ENCODE measurements at regions not wholly inside any gene's neighbourhood (a gene's known extent, or its start where the extent isn't known, plus 50 kb on each side); places are given as distances from the start of the nearest gene placed in this dataset.

- Histone ChIP-seq H3K27ac (no peak overlapping the region), H3K27me3 (no peaks in the 10 kb centered on the region), H3K36me3 (no peaks in the 10 kb centered on the region), H3K4me3 (no peak overlapping the region), H3K4me1 (peaks cover 0 to 24% (median 10%) of the 10 kb centered on the region in 3 donors), H3K9me3 (no peaks in the 10 kb centered on the region)
- no peak for TF ChIP-seq POLR2AphosphoS5 (IDR thresholded peaks at IDR 0.05)
- no peak for ATAC-seq
- WGBS, 2 donors (ENCODE audit: low coverage in 1 of 2) = 100% methylated on average over 1 to 3 of the region's 5 CpGs
These were observed 68.8 kb upstream of the ACOT11 start for GRCh38 chr1:54479251-54479650.

GRCh38 chr1:54477153-54477561, 70.9 kb upstream of the ACOT11 start:
- H3K36me3 ChIP-seq = no peaks in the 10 kb centered on the region
- H3K9me3 ChIP-seq = no peaks in the 10 kb centered on the region
- TF ChIP-seq POLR2A (IDR thresholded peaks at IDR 0.05) (no peak), CTCF (IDR thresholded peaks at IDR 0.05) (no peak), POLR2AphosphoS5 (IDR thresholded peaks at IDR 0.05) (no peak), EP300 (IDR thresholded peaks at IDR 0.05) (no peak)
- H3K27me3 ChIP-seq = no peaks in the 10 kb centered on the region
- H3K4me3 ChIP-seq = no peak overlapping the region
- H3K4me1 ChIP-seq = peaks cover 0 to 26% (median 10%) of the 10 kb centered on the region in 3 donors
- H3K27ac ChIP-seq = no peak overlapping the region
- WGBS, 2 donors (ENCODE audit: low coverage in 1 of 2) = 57 to 73% methylated on average over 1 to 6 of the region's 6 CpGs
- ATAC-seq = no peak

- TF ChIP-seq POLR2AphosphoS5 (IDR thresholded peaks at IDR 0.05) (no peak), CTCF (IDR thresholded peaks at IDR 0.05) (no peak), POLR2A (IDR thresholded peaks at IDR 0.05) (no peak), EP300 (IDR thresholded peaks at IDR 0.05) (no peak)
- no peak overlapping the region for H3K4me3 ChIP-seq
- no peak overlapping the region for H3K27ac ChIP-seq
- H3K4me1 ChIP-seq = peaks cover 0 to 26% (median 10%) of the 10 kb centered on the region in 3 donors
- ATAC-seq = no peak
- H3K9me3 ChIP-seq = no peaks in the 10 kb centered on the region
- H3K36me3 ChIP-seq = no peaks in the 10 kb centered on the region
- WGBS, 2 donors (ENCODE audit: low coverage in 1 of 2) = 72 to 100% methylated on average over 2 to 3 of the region's 4 CpGs
- no peaks in the 10 kb centered on the region for H3K27me3 ChIP-seq
These were observed 70.4 kb upstream of the SSBP3 start for GRCh38 chr1:54476530-54477109.

- no peaks in the 10 kb centered on the region for H3K36me3 ChIP-seq
- peak; percentile 18 for ATAC-seq
- TF ChIP-seq CTCF (IDR thresholded peaks at IDR 0.05) (no peak), POLR2AphosphoS5 (IDR thresholded peaks at IDR 0.05) (no peak), POLR2A (IDR thresholded peaks at IDR 0.05) (no peak)
- H3K27ac ChIP-seq = peak overlapping the region in 3 of 4 donors; percentile 7 to 39 (median 22)
- H3K9me3 ChIP-seq = no peaks in the 10 kb centered on the region
- H3K4me1 ChIP-seq = peaks cover 0 to 26% (median 10%) of the 10 kb centered on the region in 3 donors
- H3K4me3 ChIP-seq = no peak overlapping the region
- 23 to 34% methylated on average over 2 to 6 of the region's 10 CpGs for WGBS, 2 donors (ENCODE audit: low coverage in 1 of 2)
- H3K27me3 ChIP-seq = no peaks in the 10 kb centered on the region
These were observed 69.8 kb upstream of the SSBP3 start for GRCh38 chr1:54475946-54476516.

GRCh38 chr1:54475357-54475881, 69.2 kb upstream of the SSBP3 start:
- Histone ChIP-seq H3K27ac (peak overlapping the region in 3 of 4 donors; percentile 7 to 39 (median 22)), H3K36me3 (no peaks in the 10 kb centered on the region), H3K4me3 (peak overlapping the region in 1 of 2 donors; percentile 62), H3K4me1 (peaks cover 0 to 26% (median 10%) of the 10 kb centered on the region in 3 donors), H3K9me3 (no peaks in the 10 kb centered on the region), H3K27me3 (no peaks in the 10 kb centered on the region)
- no peak for TF ChIP-seq POLR2AphosphoS5 (IDR thresholded peaks at IDR 0.05)
- no peak for TF ChIP-seq POLR2A (IDR thresholded peaks at IDR 0.05)
- no peak for TF ChIP-seq EP300 (IDR thresholded peaks at IDR 0.05)
- no peak for TF ChIP-seq CTCF (IDR thresholded peaks at IDR 0.05)
- no peak for ATAC-seq
- 13% methylated on average over 14 of the region's 21 CpGs; no CpG with 5 or more reads in 1 of the 2 donors for WGBS, 2 donors (ENCODE audit: low coverage in 1 of 2)
